GM23338 (cell line): ENCODE measurements at regions not wholly inside any gene's neighbourhood (a gene's known extent, or its start where the extent isn't known, plus 50 kb on each side); places are given as distances from the start of the nearest gene placed in this dataset.
A peak's percentile ranks its signal among the peaks of the same experiment; 100 is the strongest.

Experiments
- ATAC-seq: fragments of 200-7000 bp; cut with Tn5 transposase; 3 replicates; pipeline ENCODE4 v1.9.1; 2020
- DNase-seq: peaks from one replicate; pipeline ENCODE4 v3.0.0-alpha.2; 2015; ENCODE audit warnings: low spot score
- H2AFZ ChIP-seq: fragments of 200-600 bp; sonication (generic); 2 replicates; pipeline ENCODE4 v1.8.0; 2016; ENCODE audit warnings: antibody characterized with exemption, mild to moderate bottlenecking, moderate library complexity
- H3F3A ChIP-seq: fragments of 200-600 bp; sonication (generic); replicated peaks from 2 replicates; pipeline ENCODE4 v1.8.0; 2017; ENCODE audit warnings: antibody characterized with exemption, mixed run types, low read depth
- H3K27ac ChIP-seq: fragments of 200-600 bp; sonication (generic); 2 replicates; pipeline ENCODE4 v1.6.1; 2016; ENCODE audit warnings: low read depth
- H3K27me3 ChIP-seq: fragments of 200-600 bp; sonication (generic); 2 replicates; pipeline ENCODE4 v1.8.0; 2016; ENCODE audit warnings: mild to moderate bottlenecking, mixed run types, moderate library complexity; ENCODE audit not compliant: insufficient read depth
- H3K36me3 ChIP-seq: fragments of 200-600 bp; sonication (generic); 2 replicates; pipeline ENCODE4 v1.8.0; 2016; ENCODE audit warnings: mild to moderate bottlenecking; ENCODE audit not compliant: insufficient read depth
- H3K4me1 ChIP-seq: fragments of 200-600 bp; sonication (generic); 2 replicates; pipeline ENCODE4 v1.8.0; 2016; ENCODE audit warnings: mild to moderate bottlenecking, moderate library complexity; ENCODE audit not compliant: insufficient read depth
- H3K4me2 ChIP-seq: fragments of 200-600 bp; sonication (generic); 2 replicates; pipeline ENCODE4 v1.7.1; 2017; ENCODE audit warnings: mixed run types
- H3K4me3 ChIP-seq: fragments of 200-600 bp; sonication (generic); 2 replicates; pipeline ENCODE4 v1.6.1; 2016; ENCODE audit warnings: mixed run types
- H3K79me2 ChIP-seq: fragments of 200-600 bp; sonication (generic); replicated peaks from 2 replicates; pipeline ENCODE4 v1.8.0; 2017; ENCODE audit warnings: mild to moderate bottlenecking; ENCODE audit not compliant: insufficient read depth
- H3K9me2 ChIP-seq: fragments of 200-600 bp; sonication (generic); 2 replicates; pipeline ENCODE4 v1.8.0; 2017; ENCODE audit not compliant: insufficient read depth
- H4K20me1 ChIP-seq: fragments of 200-600 bp; sonication (generic); replicated peaks from 2 replicates; pipeline ENCODE4 v1.8.0; 2017; ENCODE audit warnings: mild to moderate bottlenecking; ENCODE audit not compliant: insufficient read depth
- H3K27ac Mint-ChIP-seq: 2 replicates; pipeline ENCODE4 v1.8.0; 2020; ENCODE audit warnings: inconsistent platforms, mild to moderate bottlenecking, moderate library complexity, mixed read lengths
- H3K27me3 Mint-ChIP-seq: 3 replicates; pipeline ENCODE4 v1.8.0; 2022; ENCODE audit warnings: low read depth, mild to moderate bottlenecking, moderate library complexity, mixed read lengths, inconsistent platforms; ENCODE audit not compliant: insufficient read depth, poor library complexity
- H3K36me3 Mint-ChIP-seq: 3 replicates; pipeline ENCODE4 v1.8.0; 2021; ENCODE audit warnings: low read depth, mild to moderate bottlenecking, inconsistent platforms, moderate library complexity, mixed read lengths
- H3K4me1 Mint-ChIP-seq: 3 replicates; pipeline ENCODE4 v1.8.0; 2020; ENCODE audit warnings: mild to moderate bottlenecking, inconsistent platforms, mixed read lengths
- H3K4me3 Mint-ChIP-seq: 3 replicates; pipeline ENCODE4 v1.8.0; 2021; ENCODE audit warnings: moderate library complexity, mild to moderate bottlenecking, inconsistent platforms, mixed read lengths
- H3K9me3 Mint-ChIP-seq: 3 replicates; pipeline ENCODE4 v1.8.0; 2020; ENCODE audit warnings: moderate library complexity, mild to moderate bottlenecking, inconsistent platforms, mixed read lengths
- CREB1 ChIP-seq: fragments of 250-450 bp; sonication (Bioruptor Pico); IDR thresholded peaks from 2 replicates; pipeline ENCODE4 v1.5.0; 2020; ENCODE audit warnings: low read depth, mild to moderate bottlenecking, moderate library complexity
- EZH2phosphoT487 ChIP-seq: fragments of 200-600 bp; sonication (generic); IDR thresholded peaks from one replicate; pipeline ENCODE4 v1.8.1; 2018; ENCODE audit warnings: antibody characterized with exemption; ENCODE audit not compliant: unreplicated experiment
- JUNB ChIP-seq: IDR thresholded peaks from one replicate; pipeline ENCODE4 v1.6.1; 2016; ENCODE audit warnings: antibody characterized with exemption; ENCODE audit not compliant: unreplicated experiment
- NANOG ChIP-seq: IDR thresholded peaks from 2 replicates; pipeline ENCODE4 v1.6.1; 2016; ENCODE audit warnings: antibody characterized with exemption, borderline replicate concordance
- POLR2AphosphoS5 ChIP-seq: IDR thresholded peaks from 2 replicates; pipeline ENCODE4 v1.6.1; 2016; ENCODE audit warnings: antibody characterized with exemption, low read depth
- REST ChIP-seq: IDR thresholded peaks from one replicate; pipeline ENCODE4 v1.6.1; 2018; ENCODE audit warnings: antibody characterized with exemption; ENCODE audit not compliant: unreplicated experiment
- STAT1 ChIP-seq: IDR thresholded peaks from one replicate; pipeline ENCODE4 v1.6.1; 2016; ENCODE audit warnings: antibody characterized with exemption; ENCODE audit not compliant: unreplicated experiment
- ZNF114 ChIP-seq: fragments of 250-450 bp; sonication (Bioruptor Pico); IDR thresholded peaks from 2 replicates; pipeline ENCODE4 v1.5.0; 2020; ENCODE audit warnings: mild to moderate bottlenecking, moderate library complexity
- ZNF331 ChIP-seq: fragments of 250-450 bp; sonication (Bioruptor Pico); IDR thresholded peaks from 2 replicates; pipeline ENCODE4 v1.5.0; 2020; ENCODE audit warnings: low read depth, mild to moderate bottlenecking, moderate library complexity
- TF ChIP-seq, protein P1 (sequence below), 2 experiments: fragments of 200-600 bp in 1 of 2; sonication (generic) in 1 of 2; conservative IDR thresholded peaks; 2 replicates each; pipeline versions ENCODE4 v1.5.1 to v1.6.1; 2016 to 2017; ENCODE audit warnings: antibody characterized with exemption in 2 of 2, low read depth in 2 of 2, mild to moderate bottlenecking in 2 of 2, moderate library complexity in 1 of 2
- TF ChIP-seq, protein P2 (sequence below): IDR thresholded peaks from 2 replicates; pipeline ENCODE4 v1.6.1; 2016; ENCODE audit warnings: antibody characterized with exemption
- TF ChIP-seq, protein P3 (sequence below): fragments of 250-450 bp; sonication (Bioruptor Pico); IDR thresholded peaks from 2 replicates; pipeline ENCODE4 v1.5.0; 2020; ENCODE audit warnings: mild to moderate bottlenecking, moderate library complexity

DNA sequence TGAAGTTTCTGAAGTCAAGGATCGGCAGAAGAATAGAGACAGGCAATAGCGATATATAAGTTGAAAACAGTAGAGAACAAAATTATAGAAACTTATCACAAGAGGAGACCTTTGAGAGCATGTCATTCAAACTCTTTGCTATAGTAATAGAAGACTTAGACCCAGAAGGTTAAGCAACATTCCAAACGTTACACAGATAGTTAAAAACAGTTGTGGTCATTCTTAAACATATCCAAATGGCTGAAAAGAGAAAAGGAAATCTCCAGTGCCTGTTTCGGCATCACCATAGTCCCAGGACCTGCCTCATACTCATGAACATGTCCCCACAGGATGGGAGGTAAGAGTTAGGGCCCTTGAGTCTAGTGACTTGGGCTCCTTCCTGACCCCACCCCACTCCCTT is 258.1 kb upstream of the NOCT start:
- Mint-ChIP-seq H3K4me3 (no peak overlapping the region), H3K9me3 (peaks cover 14% of the 10 kb centered on the region), H3K36me3 (peaks cover 7% of the 10 kb centered on the region; the same call in 1 of the 3 replicates), H3K27me3 (peaks cover 4% of the 10 kb centered on the region), H3K27ac (no peak overlapping the region), H3K4me1 (peaks cover 13% of the 10 kb centered on the region)
- Histone ChIP-seq H3K79me2 (no peaks in the 10 kb centered on the region), H3K27ac (no peak overlapping the region), H3K4me3 (no peak overlapping the region), H2AFZ (0 out of 2 replicates have a peak overlapping the region, but pooled peaks have one; percentile 20), H3K9me2 (peaks cover 5% of the 10 kb centered on the region; the same call in 1 of the 2 replicates), H3K36me3 (no peaks in the 10 kb centered on the region), H3K4me1 (no peaks in the 10 kb centered on the region), H3K27me3 (no peaks in the 10 kb centered on the region), H4K20me1 (no peaks in the 10 kb centered on the region), H3F3A (no peaks in the 10 kb centered on the region), H3K4me2 (no peak overlapping the region)
- ATAC-seq (no peak), DNase-seq (no peak)
- no peak for TF ChIP-seq ZNF114 (CRISPR knock-in tag)
- no peak for TF ChIP-seq EZH2phosphoT487
- TF ChIP-seq STAT1 = no peak
- TF ChIP-seq, protein P1, sequence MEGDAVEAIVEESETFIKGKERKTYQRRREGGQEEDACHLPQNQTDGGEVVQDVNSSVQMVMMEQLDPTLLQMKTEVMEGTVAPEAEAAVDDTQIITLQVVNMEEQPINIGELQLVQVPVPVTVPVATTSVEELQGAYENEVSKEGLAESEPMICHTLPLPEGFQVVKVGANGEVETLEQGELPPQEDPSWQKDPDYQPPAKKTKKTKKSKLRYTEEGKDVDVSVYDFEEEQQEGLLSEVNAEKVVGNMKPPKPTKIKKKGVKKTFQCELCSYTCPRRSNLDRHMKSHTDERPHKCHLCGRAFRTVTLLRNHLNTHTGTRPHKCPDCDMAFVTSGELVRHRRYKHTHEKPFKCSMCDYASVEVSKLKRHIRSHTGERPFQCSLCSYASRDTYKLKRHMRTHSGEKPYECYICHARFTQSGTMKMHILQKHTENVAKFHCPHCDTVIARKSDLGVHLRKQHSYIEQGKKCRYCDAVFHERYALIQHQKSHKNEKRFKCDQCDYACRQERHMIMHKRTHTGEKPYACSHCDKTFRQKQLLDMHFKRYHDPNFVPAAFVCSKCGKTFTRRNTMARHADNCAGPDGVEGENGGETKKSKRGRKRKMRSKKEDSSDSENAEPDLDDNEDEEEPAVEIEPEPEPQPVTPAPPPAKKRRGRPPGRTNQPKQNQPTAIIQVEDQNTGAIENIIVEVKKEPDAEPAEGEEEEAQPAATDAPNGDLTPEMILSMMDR (conservative IDR thresholded peaks at IDR 0.05; ENCODE audit: low read depth in 2 of 2) = no peak
- TF ChIP-seq, protein P2, sequence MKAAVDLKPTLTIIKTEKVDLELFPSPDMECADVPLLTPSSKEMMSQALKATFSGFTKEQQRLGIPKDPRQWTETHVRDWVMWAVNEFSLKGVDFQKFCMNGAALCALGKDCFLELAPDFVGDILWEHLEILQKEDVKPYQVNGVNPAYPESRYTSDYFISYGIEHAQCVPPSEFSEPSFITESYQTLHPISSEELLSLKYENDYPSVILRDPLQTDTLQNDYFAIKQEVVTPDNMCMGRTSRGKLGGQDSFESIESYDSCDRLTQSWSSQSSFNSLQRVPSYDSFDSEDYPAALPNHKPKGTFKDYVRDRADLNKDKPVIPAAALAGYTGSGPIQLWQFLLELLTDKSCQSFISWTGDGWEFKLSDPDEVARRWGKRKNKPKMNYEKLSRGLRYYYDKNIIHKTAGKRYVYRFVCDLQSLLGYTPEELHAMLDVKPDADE = no peak
- no peak for TF ChIP-seq NANOG
- no peak for TF ChIP-seq JUNB
- TF ChIP-seq CREB1 (CRISPR knock-in tag) = no peak
- TF ChIP-seq POLR2AphosphoS5 = no peak
- TF ChIP-seq REST = no peak
- TF ChIP-seq, protein P3, sequence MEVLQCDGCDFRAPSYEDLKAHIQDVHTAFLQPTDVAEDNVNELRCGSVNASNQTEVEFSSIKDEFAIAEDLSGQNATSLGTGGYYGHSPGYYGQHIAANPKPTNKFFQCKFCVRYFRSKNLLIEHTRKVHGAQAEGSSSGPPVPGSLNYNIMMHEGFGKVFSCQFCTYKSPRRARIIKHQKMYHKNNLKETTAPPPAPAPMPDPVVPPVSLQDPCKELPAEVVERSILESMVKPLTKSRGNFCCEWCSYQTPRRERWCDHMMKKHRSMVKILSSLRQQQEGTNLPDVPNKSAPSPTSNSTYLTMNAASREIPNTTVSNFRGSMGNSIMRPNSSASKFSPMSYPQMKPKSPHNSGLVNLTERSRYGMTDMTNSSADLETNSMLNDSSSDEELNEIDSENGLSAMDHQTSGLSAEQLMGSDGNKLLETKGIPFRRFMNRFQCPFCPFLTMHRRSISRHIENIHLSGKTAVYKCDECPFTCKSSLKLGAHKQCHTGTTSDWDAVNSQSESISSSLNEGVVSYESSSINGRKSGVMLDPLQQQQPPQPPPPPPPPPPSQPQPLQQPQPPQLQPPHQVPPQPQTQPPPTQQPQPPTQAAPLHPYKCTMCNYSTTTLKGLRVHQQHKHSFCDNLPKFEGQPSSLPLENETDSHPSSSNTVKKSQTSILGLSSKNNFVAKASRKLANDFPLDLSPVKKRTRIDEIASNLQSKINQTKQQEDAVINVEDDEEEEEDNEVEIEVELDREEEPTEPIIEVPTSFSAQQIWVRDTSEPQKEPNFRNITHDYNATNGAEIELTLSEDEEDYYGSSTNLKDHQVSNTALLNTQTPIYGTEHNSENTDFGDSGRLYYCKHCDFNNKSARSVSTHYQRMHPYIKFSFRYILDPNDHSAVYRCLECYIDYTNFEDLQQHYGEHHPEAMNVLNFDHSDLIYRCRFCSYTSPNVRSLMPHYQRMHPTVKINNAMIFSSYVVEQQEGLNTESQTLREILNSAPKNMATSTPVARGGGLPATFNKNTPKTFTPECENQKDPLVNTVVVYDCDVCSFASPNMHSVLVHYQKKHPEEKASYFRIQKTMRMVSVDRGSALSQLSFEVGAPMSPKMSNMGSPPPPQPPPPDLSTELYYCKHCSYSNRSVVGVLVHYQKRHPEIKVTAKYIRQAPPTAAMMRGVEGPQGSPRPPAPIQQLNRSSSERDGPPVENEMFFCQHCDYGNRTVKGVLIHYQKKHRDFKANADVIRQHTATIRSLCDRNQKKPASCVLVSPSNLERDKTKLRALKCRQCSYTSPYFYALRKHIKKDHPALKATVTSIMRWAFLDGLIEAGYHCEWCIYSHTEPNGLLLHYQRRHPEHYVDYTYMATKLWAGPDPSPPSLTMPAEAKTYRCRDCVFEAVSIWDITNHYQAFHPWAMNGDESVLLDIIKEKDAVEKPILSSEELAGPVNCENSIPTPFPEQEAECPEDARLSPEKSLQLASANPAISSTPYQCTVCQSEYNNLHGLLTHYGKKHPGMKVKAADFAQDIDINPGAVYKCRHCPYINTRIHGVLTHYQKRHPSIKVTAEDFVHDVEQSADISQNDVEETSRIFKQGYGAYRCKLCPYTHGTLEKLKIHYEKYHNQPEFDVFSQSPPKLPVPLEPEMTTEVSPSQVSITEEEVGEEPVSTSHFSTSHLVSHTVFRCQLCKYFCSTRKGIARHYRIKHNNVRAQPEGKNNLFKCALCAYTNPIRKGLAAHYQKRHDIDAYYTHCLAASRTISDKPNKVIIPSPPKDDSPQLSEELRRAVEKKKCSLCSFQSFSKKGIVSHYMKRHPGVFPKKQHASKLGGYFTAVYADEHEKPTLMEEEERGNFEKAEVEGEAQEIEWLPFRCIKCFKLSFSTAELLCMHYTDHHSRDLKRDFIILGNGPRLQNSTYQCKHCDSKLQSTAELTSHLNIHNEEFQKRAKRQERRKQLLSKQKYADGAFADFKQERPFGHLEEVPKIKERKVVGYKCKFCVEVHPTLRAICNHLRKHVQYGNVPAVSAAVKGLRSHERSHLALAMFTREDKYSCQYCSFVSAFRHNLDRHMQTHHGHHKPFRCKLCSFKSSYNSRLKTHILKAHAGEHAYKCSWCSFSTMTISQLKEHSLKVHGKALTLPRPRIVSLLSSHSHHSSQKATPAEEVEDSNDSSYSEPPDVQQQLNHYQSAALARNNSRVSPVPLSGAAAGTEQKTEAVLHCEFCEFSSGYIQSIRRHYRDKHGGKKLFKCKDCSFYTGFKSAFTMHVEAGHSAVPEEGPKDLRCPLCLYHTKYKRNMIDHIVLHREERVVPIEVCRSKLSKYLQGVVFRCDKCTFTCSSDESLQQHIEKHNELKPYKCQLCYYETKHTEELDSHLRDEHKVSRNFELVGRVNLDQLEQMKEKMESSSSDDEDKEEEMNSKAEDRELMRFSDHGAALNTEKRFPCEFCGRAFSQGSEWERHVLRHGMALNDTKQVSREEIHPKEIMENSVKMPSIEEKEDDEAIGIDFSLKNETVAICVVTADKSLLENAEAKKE (CRISPR knock-in tag) = no peak
- TF ChIP-seq ZNF331 (CRISPR knock-in tag) = no peak
